GM19239 (cell line): ENCODE measurements at regions not wholly inside any gene's neighbourhood (a gene's known extent, or its start where the extent isn't known, plus 50 kb on each side); places are given as distances from the start of the nearest gene placed in this dataset.

Source experiments
- DNase-seq: peaks from one replicate; pipeline ENCODE4 v3.0.0; 2011; ENCODE audit warnings: low spot score; ENCODE audit not compliant: insufficient read length
- FAIRE-seq: peaks from 2 replicates; lab custom pipeline; 2011; peaks lifted over from hg19 to GRCh38; lab: Jason Lieb, UNC

- FAIRE-seq = no peak
- no peak for DNase-seq
These were observed 115.0 kb upstream of the TLL1 start for GRCh38 chr4:165758086-165758485.

- DNase-seq (no peak), FAIRE-seq (no peak)
These were observed 112.9 kb upstream of the TLL1 start for GRCh38 chr4:165760182-165760581.

- FAIRE-seq (no peak), DNase-seq (no peak)
These were observed 111.1 kb upstream of the TLL1 start for GRCh38 chr4:165761963-165762362.

DNA sequence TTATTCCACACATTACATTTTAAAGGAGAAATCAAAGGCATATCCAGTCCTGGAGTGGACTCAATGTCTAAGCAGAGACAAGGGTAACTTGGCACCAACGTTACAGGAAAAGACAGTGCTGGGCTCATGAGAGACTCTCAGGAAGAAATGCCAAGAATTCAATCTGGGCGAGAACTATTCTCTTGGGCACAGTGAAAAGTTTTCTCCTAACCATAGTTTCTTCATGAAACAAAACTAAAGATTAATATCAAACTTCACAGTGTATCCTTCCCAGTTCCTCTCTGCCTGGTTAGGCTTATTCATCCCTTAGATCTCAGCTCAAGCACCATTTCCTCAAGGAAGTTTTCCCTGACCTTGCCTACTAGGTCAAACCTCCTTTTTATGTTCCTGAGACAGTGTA is 109.4 kb upstream of the TLL1 start:
- FAIRE-seq (no peak), DNase-seq (no peak)

DNA sequence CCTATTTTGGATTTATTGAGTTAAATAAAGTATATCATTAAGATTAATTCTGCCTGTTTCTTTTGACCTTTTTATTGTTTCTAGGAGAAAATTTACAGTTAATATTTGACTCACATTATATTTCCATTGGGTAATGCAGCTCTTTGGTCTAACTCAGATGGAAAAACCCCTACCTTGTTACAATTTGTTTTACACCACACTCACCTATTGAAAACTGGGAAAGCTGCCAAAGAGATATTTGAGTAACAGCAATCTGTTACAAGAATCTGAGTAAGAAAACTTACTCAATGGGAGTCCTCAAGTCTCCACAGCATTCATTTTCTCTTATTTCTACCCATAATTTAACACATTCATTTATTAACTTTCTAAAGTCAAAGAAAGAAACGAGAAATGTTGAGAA is 108.0 kb upstream of the TLL1 start:
- no peak for FAIRE-seq
- DNase-seq = no peak

DNA sequence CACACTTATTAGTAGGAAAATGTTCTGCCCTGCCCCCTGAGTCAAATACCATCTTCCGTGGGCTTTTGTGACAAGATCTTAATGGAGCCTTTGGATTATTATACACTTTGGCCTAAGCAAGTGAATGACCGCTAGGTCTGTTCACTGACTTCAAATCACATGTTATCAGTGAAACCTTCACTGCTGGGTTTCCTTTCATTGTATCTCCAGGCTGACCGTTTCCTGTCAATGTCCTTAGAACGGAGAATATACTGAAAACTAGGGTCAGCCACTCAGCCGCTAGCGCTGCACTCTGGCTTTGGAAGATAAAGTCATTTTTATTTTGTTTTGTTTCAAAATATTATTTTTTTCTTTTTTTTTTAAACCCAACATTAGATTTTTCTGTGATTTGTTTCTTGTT is 107.0 kb upstream of the TLL1 start:
- FAIRE-seq = no peak
- no peak for DNase-seq

DNA sequence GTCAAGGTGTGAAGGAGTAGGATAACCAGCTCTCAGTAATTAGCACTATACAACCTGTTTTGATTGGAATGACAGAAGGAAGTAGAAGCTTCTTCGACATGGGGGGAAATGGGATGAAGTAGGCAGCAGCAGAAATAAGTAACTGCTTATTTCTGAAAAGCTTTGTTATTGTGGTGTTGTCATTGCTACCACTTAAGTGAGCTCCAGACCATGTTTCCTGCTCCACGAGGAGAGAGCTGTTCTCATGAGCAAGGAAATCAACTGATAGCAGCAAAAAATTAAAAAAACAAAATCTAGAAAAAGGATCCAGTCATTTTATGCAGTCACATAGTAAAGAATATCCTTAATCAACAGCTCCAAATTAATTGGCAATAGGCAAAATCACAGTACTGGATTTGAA is 106.1 kb upstream of the TLL1 start:
- no peak for FAIRE-seq
- no peak for DNase-seq

DNA sequence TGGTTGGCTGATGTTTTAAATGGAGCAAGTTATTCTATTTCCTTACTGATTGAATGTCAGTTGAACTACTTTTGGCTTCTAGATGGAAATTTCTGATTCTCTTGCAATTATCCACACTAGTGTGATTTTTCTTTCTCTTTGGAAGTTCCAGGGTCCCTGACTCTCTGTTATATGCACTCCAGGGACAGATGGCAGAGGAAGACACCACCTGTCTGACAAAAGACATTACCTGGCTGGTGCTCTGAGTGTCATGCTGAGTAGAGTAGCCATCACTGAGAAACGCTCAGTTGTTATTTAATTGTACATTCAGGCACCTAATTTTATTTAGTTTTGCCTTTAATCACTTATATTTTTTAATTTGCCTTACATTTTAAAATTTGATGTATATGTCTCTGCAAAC is 105.4 kb upstream of the TLL1 start:
- no peak for DNase-seq
- FAIRE-seq = no peak

DNA sequence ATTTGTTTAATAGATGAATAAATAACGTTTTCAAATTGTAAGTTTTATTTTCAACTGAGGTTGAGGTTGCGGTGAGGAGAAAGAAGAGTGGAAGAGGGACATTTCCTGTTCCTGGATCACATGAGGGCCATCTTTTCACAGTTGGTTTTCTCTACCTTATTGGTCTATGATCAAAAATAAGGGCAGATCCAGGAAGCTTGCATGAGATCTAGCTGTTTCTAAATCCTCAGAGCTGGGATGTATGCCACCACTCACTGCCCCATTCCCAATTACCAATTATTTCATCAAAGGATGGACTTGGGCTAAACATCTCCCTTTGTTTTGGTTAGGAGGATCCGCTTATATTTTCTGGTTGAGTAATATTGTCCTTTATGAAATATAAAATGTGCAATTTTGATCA is 104.8 kb upstream of the TLL1 start:
- DNase-seq (no peak), FAIRE-seq (no peak)

DNA sequence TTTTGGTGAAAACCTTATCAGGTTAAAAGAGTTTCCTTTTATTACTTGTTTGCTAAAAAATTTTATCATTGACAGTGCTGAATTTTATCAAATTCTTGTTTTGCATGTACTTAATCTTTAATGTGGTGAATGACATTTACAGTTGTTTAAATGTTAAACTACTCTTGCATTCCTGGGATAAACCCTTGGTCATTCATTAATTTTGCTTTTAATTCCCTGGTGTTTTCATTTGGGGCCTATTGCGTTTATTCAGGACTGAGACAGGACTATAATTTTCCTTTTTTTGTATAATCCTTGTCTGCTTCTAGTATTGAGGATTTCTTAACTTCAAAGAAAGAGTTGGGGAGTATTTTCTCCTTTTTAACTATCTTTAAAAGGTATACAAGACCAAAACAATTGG is 98.7 kb upstream of the TLL1 start:
- DNase-seq (no peak), FAIRE-seq (no peak)

DNA sequence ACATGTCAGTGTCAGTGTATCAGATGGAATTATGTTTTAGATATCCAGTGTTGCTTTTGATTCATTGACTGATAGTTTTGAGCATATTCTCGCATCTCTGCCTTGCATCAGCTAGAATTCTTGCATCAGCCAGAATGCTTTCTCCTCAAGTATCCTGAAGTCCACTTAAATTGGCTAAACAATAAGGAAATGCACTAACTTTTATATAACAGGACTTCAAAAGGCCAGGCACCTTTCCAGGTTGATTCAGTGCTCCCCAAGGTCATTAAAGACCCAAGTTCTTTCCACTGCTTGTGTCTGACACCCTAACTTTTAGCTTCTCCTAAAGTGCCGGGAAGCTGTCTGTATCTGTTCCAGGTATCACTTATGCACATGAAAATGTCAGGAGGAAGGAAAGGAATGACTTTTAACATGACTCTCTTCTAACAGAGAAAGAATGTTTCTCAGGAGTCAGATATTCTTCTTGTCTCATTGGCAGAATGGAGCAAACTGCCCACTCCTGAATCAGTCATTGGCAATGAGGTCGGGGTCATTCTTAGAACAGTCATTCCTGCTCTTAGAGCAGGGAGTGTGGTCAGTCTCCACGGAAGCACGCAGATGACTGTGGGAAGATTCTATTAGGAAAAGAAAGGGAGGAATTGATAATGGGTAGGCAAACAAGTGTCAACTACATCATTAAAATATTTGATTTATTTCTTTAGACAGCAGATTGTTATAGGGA is 92.9 kb upstream of the TLL1 start:
- no peak for FAIRE-seq
- no peak for DNase-seq

- DNase-seq (no peak), FAIRE-seq (no peak)
These were observed 92.3 kb upstream of the TLL1 start for GRCh38 chr4:165780735-165781134.

DNA sequence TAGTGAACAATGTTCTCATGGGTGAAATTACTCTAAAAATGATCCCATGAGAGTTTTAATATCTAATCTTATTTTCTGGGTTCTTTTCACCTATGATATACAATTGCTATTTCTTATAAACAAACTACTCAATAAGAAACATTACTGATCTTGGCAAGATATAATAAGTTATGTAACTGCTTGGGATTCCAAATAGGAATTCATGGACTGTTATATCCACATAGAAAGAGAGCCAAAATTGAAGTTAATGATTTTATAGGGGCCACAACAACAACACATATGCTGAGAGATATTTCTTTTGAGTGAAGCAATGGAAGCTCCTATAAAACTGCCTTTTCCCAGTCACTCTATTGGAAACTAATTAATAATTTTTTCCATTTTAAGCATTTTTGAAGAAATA is 90.4 kb upstream of the TLL1 start:
- FAIRE-seq (no peak), DNase-seq (no peak)

DNA sequence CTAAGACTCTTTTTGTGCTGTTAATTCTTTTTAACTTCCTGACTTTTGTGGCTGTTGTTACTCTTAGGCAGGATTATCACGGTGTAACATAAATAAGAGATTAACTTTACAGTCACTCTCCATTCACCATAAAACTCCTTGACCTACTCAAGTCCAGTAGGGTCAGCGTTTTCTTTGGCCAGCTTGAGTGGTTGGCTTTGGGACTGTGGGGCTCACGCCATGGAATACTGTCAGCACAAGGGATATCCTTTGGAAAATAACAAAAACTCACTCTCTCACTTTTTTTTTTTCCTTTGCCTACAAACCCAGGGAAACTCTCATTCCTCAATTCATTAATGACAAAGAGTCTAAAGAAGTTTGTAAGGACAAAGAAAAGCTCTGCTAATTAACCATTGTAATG is 89.4 kb upstream of the TLL1 start:
- DNase-seq = no peak
- FAIRE-seq = no peak

DNA sequence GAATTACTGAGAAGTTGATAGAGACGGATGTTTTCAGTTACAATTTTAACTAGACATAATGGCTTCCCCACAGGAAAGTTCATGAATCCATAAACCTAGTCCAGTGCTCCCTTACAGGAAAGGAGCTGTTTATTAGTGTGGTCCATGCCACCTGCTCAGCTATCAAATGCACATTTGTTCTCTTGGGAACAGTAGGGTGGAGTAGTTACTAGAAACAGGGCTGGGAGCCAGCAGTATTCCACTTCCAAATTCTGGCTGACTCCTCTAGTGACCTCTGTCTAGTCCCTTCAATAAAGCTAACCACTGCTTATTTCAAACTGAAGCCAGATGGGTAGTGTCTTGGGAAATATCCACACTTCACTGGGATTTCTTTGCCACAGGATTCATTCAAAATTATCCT is 88.4 kb upstream of the TLL1 start:
- no peak for DNase-seq

GRCh38 chr4:165785337-165785736 is 87.7 kb upstream of the TLL1 start:
- DNase-seq (no peak), FAIRE-seq (no peak)

More for the DNA sequence above, 88.4 kb upstream of the TLL1 start:
- no peak for FAIRE-seq

GRCh38 chr4:165787516-165788274 is 85.3 kb upstream of the TLL1 start:
- DNase-seq (no peak), FAIRE-seq (no peak)

GRCh38 chr4:165788686-165789463 is 84.2 kb upstream of the TLL1 start:
- DNase-seq (no peak), FAIRE-seq (no peak)

- no peak for DNase-seq
- no peak for FAIRE-seq
These were observed 79.8 kb upstream of the TLL1 start for GRCh38 chr4:165793236-165793635.

DNA sequence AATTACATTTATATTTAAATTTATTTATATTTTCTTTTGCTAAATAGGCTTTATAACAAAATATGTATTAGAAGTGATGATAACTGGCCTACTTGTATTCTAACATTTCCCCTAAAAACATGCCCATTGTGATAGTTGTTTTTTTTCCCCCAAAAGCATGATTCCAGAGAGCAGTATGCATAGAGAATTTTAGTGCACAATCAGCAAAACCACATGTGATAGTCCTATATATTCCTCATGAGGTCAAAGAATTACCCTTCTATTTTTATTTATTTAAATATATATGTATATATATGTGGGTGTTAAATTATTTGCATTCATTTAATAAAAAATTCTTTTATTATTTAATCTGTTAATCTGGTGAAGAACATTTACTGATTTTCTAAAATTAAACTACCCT is 78.2 kb upstream of the TLL1 start:
- FAIRE-seq (no peak), DNase-seq (no peak)

DNA sequence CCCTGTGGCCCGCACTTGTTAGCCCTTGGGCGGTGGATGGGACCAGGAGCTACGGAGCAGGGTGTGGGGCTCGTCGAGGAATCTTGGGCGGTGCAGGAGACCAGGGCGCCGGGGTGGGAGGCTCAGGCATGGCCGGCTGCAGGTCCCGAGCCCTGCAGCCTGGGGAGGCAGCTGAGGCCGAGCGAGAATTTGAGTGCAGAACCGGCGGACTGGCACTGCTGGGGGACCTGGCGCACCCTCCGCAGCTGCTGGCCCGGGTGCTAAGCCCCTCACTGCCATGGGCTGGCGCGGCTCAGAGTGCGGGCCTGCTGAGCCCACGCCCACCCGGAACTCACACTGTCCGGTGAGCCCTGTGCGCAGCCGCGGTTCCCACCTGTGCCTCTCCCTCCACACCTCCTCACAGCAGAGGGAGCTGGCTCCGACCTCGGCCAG is 73.6 kb upstream of the TLL1 start:
- no peak for DNase-seq

More for the DNA sequence above, 73.6 kb upstream of the TLL1 start:
- no peak for FAIRE-seq
